Loucy (cell line): ENCODE measurements at regions not wholly inside any gene's neighbourhood (a gene's known extent, or its start where the extent isn't known, plus 50 kb on each side); places are given as distances from the start of the nearest gene placed in this dataset.
"Not testable (repeated sequence)": the region's sequence is repeated elsewhere in the genome, so short reads cannot be mapped to it uniquely, and the experiment has no call there.

ENCODE experiments used
- EZH2phosphoT487 ChIP-seq: fragments of 200-600 bp; IDR thresholded peaks from 2 replicates; pipeline ENCODE4 v1.6.1; 2018; ENCODE audit warnings: antibody characterized with exemption, mild to moderate bottlenecking, moderate library complexity, borderline replicate concordance
- TF ChIP-seq, protein P1 (sequence below): fragments of 200-600 bp; sonication (generic); conservative IDR thresholded peaks from 2 replicates; pipeline ENCODE4 v1.5.1; 2014; ENCODE audit warnings: mild to moderate bottlenecking, antibody characterized with exemption, low read length

DNA sequence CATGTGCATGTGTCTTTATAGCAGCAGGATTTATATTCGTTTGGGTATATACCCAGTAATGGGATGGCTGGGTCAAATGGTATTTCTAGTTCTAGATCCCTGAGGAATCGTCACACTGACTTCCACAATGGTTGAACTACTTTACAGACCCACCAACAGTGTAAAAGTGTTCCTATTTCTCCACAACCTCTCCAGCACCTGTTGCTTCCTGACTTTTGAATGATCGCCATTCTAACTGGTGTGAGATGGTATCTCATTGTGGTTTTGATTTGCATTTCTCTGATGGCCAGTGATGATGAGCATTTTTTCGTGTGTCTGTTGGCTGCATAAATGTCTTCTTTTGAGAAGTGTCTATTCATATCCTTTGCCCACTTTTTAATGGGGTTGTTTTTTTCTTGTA lies 617.9 kb downstream of the KCTD12 start:
- TF ChIP-seq, protein P1, sequence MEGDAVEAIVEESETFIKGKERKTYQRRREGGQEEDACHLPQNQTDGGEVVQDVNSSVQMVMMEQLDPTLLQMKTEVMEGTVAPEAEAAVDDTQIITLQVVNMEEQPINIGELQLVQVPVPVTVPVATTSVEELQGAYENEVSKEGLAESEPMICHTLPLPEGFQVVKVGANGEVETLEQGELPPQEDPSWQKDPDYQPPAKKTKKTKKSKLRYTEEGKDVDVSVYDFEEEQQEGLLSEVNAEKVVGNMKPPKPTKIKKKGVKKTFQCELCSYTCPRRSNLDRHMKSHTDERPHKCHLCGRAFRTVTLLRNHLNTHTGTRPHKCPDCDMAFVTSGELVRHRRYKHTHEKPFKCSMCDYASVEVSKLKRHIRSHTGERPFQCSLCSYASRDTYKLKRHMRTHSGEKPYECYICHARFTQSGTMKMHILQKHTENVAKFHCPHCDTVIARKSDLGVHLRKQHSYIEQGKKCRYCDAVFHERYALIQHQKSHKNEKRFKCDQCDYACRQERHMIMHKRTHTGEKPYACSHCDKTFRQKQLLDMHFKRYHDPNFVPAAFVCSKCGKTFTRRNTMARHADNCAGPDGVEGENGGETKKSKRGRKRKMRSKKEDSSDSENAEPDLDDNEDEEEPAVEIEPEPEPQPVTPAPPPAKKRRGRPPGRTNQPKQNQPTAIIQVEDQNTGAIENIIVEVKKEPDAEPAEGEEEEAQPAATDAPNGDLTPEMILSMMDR, result not testable (repeated sequence)
- not testable (repeated sequence) for TF ChIP-seq EZH2phosphoT487
